GM04503 (cell line): ENCODE measurements at regions not wholly inside any gene's neighbourhood (a gene's known extent, or its start where the extent isn't known, plus 50 kb on each side); places are given as distances from the start of the nearest gene placed in this dataset.

ENCODE experiments used
- DNase-seq: peaks from one replicate; pipeline ENCODE4 v3.0.0-alpha.2; 2012; ENCODE audit warnings: low read depth

GRCh38 chr12:89098441-89099112 lies 253.7 kb downstream of the DUSP6 start:
- no peak for DNase-seq

- DNase-seq, result no peak
These were observed 260.0 kb downstream of the DUSP6 start for GRCh38 chr12:89092297-89092696.

DNA sequence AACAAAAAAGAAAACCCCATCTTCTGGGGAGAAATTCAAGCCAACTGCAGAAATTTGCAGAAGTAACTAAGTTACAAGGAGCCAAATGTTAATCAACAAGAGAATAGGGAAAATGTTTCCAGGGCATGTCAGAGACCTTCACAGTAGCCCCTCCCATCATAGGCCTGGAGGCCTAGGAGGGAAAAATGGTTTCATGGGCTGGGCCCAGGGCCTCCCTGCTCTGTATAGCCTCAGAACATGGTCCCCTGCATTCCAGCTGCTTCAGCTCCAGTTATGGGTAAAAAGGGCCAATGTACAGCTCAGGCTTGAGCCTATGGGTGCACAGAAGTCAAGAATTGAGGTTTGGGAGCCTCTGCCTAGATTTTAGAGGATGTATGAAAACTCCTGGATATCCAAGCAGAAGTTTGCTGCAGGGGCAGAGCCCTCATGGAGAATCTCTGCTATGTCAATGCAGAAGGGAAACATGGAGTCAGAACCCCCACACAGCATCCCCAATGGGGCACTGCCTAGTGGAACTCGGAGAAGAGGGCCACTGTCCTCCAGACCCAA lies 260.9 kb downstream of the DUSP6 start:
- no peak for DNase-seq

- DNase-seq, result no peak
These were observed 263.0 kb downstream of the DUSP6 start for GRCh38 chr12:89089264-89089663.

GRCh38 chr12:89087876-89088275 lies 264.4 kb downstream of the DUSP6 start:
- no peak for DNase-seq

DNA sequence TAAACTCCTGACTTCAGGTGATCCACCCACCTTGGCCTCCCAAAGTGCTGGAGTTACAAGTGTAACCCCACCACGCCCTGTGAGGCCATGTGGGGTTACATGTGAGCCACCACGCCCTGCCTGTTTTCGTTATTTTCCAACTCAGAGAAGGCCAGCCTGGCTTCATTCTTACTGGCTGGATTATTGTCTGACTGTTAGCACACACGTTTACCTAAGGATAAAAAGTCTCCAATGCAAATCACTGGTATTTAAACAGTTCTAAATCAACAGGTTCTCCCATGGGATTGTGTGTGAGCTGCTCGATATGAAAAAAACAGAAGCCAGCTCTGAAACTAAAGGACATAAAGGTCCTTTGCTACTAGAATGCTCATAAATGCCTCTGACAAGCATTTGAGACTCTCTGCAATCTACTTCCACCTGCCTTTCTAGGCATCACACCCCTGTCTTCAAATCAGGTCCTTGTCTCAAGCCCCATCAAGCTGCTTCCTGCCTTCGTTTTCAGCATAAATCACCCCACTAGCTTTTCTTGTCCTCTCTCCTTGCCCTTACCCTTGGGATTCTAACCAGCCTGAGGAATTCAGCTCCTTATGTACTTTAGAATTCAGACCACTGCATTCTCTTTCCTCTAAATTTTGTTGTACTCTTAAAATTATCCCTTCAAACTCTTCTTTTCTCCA lies 265.0 kb downstream of the DUSP6 start:
- DNase-seq, result no peak

GRCh38 chr12:89085421-89085820 lies 266.9 kb downstream of the DUSP6 start:
- DNase-seq, result no peak

- DNase-seq, result no peak
These were observed 267.6 kb downstream of the DUSP6 start for GRCh38 chr12:89084751-89085150.

DNA sequence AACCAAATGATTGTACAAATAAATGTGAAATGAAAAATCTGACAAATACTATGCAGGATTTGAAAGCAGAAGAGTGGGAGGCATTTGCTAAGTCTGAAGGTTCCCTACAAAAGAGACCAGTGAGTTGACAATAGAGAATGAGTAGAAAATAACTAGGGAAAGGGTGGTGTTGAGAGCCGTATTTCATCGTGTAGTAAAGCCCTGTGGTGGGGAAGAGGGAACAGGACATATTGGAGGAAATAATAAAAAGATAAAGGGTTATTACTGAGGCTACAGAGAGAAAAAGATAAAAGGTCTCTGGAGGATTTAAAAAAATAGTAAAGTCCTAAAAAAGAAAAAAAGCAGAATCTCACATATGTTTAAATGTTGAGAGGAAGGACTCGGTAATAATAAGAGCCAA lies 268.8 kb downstream of the DUSP6 start:
- no peak for DNase-seq

DNA sequence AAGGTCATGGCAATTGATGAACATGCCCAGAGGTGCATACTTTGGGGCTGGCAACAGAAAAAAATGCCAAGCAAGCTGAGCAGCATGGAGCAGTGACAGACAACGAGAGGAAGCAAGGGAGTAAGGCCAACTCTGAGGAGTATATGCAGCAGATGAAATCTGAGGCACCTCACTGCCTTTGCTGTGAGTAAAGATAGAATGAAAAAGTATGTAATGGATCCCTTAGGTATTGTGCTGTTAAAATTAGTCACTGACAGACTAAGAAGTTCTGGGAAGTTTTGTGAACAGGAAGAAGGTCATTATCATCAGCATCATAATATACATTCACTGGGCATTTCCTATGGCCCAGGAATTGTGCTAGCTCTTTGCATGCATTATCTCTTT lies 269.9 kb downstream of the DUSP6 start:
- DNase-seq, result no peak

- DNase-seq, result no peak
These were observed 270.5 kb downstream of the DUSP6 start for GRCh38 chr12:89081719-89082369.

GRCh38 chr12:89080793-89081465 lies 271.4 kb downstream of the DUSP6 start:
- no peak for DNase-seq

GRCh38 chr12:89075880-89076540 lies 276.3 kb downstream of the DUSP6 start:
- DNase-seq, result no peak

DNA sequence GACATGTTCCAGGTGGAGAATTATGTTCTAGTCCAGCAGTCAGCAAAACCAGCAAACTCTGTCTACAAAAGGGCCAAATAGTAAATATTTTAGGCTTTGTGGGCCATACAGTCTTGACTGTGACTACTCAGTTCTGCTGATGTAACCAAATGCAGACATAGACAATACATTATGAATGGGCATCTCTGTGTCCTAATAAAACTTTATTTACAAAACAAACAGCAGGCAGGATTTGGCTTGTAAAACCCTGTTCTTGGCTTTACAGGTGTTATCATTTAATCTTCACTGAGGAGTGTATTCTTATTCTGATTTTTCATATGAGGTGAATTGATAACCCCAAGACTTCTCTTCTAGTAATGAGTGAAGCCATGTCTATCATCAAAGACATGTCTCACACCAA lies 278.6 kb downstream of the DUSP6 start:
- DNase-seq, result no peak

DNA sequence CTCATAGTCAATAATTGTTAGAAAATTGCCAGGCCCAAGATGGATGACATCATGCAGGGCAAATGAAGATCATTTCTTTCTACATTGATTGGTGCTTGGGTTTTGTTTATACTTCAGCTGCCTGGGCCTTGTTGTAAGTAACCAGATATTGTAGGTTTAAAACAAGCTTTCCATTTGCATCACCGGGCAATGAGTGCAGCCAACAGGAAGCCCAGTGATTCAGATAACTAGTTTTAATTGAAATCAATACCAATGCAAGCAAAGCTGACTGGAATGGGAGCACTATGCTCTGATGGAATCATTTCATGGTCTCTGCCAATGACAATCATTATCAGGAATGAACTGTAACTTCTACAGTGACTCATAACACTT lies 279.3 kb downstream of the DUSP6 start:
- DNase-seq, result peak; percentile 53

DNA sequence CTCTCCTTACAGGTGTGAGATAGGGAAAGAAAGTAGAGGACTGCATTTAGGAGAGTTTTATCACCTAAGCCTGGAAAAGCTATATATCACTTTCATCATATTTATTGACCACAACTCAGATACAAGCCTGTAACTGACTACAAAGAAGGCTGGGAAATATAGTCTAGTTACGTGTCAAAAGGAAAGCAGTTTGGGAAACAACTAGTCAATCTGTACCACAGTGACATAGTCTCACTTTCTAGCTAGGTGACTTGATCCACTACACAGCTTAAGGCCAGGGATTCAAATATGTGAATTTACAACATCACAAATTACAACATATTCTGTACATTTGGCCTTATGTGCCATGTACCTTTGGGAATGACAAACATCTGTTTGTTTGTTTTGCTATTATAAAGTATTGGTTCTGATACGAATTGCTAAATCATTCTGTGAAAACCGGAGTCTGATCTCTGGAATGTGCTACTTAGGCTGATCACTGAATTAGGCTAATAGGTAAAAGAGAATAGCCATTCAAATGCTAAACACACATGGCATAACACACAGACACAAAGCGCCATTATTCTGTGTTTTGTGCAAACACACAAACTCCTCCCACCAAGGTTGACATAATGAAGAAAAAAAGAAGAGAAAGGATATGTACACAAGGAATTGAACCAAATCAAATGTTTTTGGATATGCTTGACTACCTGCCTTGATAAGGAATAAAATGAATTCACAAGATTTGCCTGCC lies 279.8 kb downstream of the DUSP6 start:
- DNase-seq, result no peak

- DNase-seq, result no peak
These were observed 281.7 kb downstream of the DUSP6 start for GRCh38 chr12:89070603-89071002.

- no peak for DNase-seq
These were observed 282.9 kb downstream of the DUSP6 start for GRCh38 chr12:89069431-89069830.

GRCh38 chr12:89067421-89068187 lies 284.7 kb downstream of the DUSP6 start:
- peak; percentile 89 for DNase-seq

- DNase-seq, result peak; percentile 20
These were observed 287.5 kb downstream of the DUSP6 start for GRCh38 chr12:89064780-89065179.

- no peak for DNase-seq
These were observed 288.1 kb downstream of the DUSP6 start for GRCh38 chr12:89064151-89064550.
